Naive thymus-derived CD8-positive, alpha-beta T cell (primary cell): ENCODE measurements at regions not wholly inside any gene's neighbourhood (a gene's known extent, or its start where the extent isn't known, plus 50 kb on each side); places are given as distances from the start of the nearest gene placed in this dataset.
A peak's percentile ranks its signal among the peaks of the same experiment; 100 is the strongest.
"Not testable (repeated sequence)": the region's sequence is repeated elsewhere in the genome, so short reads cannot be mapped to it uniquely, and the experiment has no call there.

Experiments used
- ATAC-seq, 2 donors: fragments of 150-1000 bp; cut with Tn5 transposase in 1 of 2; sonication (Bioruptor Pico), chemical (Tn5 transposase) in 1 of 2; 1 replicate in 1 of 2; 2 replicates in 1 of 2; pipeline ENCODE4 v1.10.0; 2021; ENCODE audit warnings: mild to moderate bottlenecking in 2 of 2, moderate library complexity in 2 of 2
- POLR2A ChIA-PET: fragments of 350-600 bp; sonication (Branson Sonifier 250); formaldehyde crosslinking; loops from one replicate; lab custom pipeline; 2021; ENCODE audit warnings: antibody characterized with exemption; lab: Charles Lee
- DNase-seq, 10 donors: peaks; one replicate each; pipeline versions ENCODE4 v3.0.0 to v3.0.0-alpha.2; 2020 to 2022
- H3K27ac Mint-ChIP-seq, 10 donors: one replicate each; pipeline ENCODE4 v1.8.0; 2020 to 2022; ENCODE audit warnings: mild to moderate bottlenecking in 10 of 10, mixed read lengths in 10 of 10, moderate library complexity in 4 of 10, inconsistent platforms in 1 of 10
- H3K27me3 Mint-ChIP-seq, 5 donors: one replicate each; pipeline ENCODE4 v1.8.0; 2021 to 2022; ENCODE audit warnings: mixed read lengths in 5 of 5
- H3K36me3 Mint-ChIP-seq, 3 donors: one replicate each; pipeline ENCODE4 v1.8.0; 2020 to 2022; ENCODE audit warnings: mixed read lengths in 3 of 3, mild to moderate bottlenecking in 2 of 3, inconsistent platforms in 1 of 3
- H3K4me1 Mint-ChIP-seq, 4 donors: one replicate each; pipeline ENCODE4 v1.8.0; 2021 to 2022; ENCODE audit warnings: mixed read lengths in 4 of 4
- H3K4me3 Mint-ChIP-seq, 10 donors: one replicate each; pipeline ENCODE4 v1.8.0; 2020 to 2022; ENCODE audit warnings: mild to moderate bottlenecking in 10 of 10, mixed read lengths in 10 of 10, moderate library complexity in 6 of 10, inconsistent platforms in 1 of 10
- H3K9me3 Mint-ChIP-seq, 9 donors: one replicate each; pipeline ENCODE4 v1.8.0; 2020 to 2022; ENCODE audit warnings: mixed read lengths in 9 of 9, mild to moderate bottlenecking in 3 of 9, inconsistent platforms in 1 of 9, moderate library complexity in 1 of 9

DNA sequence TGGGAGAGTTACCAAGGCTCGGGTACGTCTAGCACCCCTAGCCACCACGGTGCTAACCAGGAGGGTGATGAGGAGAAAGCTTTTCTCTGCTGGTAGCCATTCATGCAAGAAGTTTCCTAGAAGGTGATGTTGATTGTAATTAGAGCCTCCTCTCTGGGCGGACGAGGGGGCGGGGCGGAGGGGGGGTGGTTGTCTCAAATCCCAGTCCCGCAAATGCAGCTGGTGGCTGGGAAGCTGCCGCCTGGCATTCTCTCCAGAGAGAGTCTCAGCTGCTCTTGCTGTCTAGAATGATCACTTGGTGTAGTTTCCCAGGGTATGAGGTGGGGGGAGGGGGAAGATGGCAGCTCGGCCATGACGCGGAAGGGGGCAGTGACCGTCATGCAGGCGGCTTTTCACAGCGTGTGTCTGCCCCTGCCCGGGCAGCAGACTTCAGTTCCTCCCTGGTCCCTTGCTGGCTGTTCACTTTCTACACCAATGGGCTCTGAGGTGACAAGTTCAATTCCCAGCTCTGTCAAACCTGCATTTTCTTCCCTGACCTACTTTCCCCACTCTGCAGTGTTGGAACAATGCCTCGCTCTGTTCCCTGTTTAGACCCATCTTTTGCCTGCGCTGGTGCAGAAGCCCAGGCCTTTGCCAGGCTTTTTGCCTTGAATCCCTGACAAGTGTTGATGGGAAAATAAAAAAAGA lies 61.5 kb upstream of the KLF7 start:
- no peaks in the 10 kb centered on the region for H3K9me3 Mint-ChIP-seq
- peak overlapping the region in 1 of 10 donors; percentile 65 for H3K4me3 Mint-ChIP-seq
- ATAC-seq (no peak), DNase-seq (no peak)
- peaks cover 0 to 2% (median 0%) of the 10 kb centered on the region in 5 donors for H3K27me3 Mint-ChIP-seq
- H3K27ac Mint-ChIP-seq = peak overlapping the region in 2 of 10 donors; percentile 69 to 78
- H3K4me1 Mint-ChIP-seq = peaks cover 40 to 56% (median 46%) of the 10 kb centered on the region in 4 donors
- H3K36me3 Mint-ChIP-seq = no peaks in the 10 kb centered on the region
- POLR2A ChIA-PET = no interaction called here

DNA sequence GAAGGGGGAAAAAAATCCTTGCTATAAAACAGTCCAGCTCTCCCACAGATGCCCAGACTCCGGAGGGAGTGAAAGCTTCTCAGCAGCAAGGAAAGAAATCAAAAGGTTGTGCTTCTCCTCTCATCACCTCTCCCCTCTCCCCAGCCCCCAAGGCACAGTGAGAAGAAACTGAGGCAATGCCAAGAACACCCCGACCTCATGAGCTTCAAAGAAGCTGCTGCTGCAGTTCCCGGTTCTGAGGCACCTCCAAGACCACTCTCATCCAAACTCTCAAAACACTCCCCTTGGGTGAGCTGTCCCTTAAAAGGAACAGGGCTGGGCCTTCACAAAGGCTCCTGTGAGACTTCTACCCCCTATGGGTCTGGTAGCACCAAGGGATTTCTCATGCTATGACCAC lies 62.0 kb upstream of the KLF7 start:
- POLR2A ChIA-PET = no interaction called here
- no peak for ATAC-seq
- Mint-ChIP-seq H3K27me3 (peaks cover 0 to 2% (median 0%) of the 10 kb centered on the region in 5 donors), H3K4me1 (peaks cover 40 to 56% (median 46%) of the 10 kb centered on the region in 4 donors), H3K4me3 (peak overlapping the region in 1 of 10 donors; percentile 11), H3K36me3 (no peaks in the 10 kb centered on the region), H3K9me3 (no peaks in the 10 kb centered on the region), H3K27ac (peak overlapping the region in 3 of 10 donors; percentile 14 to 45 (median 33))
- DNase-seq = no peak

DNA sequence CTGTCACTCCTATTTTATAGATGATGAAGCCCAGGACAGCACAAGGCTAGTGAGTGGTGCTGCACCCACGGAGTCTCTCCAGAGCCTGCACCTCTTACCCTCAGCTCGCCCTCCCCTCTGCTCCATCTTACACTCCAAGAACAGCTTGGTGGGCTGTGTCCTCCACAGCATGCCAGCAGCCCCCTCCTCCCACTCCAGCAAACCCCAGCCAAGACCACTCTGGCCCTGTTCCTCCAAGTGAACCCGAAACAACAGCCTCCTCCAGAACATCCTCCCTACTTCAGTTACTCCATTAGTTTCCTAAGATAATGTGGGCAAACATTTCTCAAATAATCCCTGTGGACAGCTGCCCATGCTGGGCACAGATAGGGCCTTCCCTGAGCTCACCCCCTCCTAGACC lies 62.7 kb upstream of the KLF7 start:
- H3K27me3 Mint-ChIP-seq = peaks cover 0 to 2% (median 0%) of the 10 kb centered on the region in 5 donors
- no peak for DNase-seq
- peaks cover 40 to 62% (median 47%) of the 10 kb centered on the region in 4 donors for H3K4me1 Mint-ChIP-seq
- peak overlapping the region in 1 of 10 donors; percentile 27 for H3K4me3 Mint-ChIP-seq
- ATAC-seq = no peak
- no peaks in the 10 kb centered on the region for H3K36me3 Mint-ChIP-seq
- POLR2A ChIA-PET = no interaction called here
- peak overlapping the region in 3 of 10 donors; percentile 37 to 63 (median 59) for H3K27ac Mint-ChIP-seq
- no peaks in the 10 kb centered on the region for H3K9me3 Mint-ChIP-seq

DNA sequence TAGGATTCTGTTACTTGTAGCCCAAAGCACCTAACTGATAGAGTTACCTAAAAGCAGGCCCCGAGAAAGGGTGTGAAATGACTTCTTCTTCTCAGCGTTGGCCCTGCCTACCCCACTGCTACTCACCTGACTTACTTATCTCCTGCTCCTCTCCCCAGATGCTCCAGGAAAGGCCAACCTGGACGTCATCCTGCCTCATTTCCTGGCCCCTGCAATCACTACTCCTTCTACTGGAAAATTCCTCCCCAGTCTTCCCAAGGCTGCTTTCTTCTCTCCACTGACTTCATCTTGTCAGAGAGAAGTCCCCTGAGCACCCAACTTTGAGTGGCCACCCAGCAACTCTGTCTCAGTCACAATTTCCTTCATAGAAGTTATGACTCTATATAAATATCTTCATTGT lies 63.4 kb upstream of the KLF7 start:
- H3K36me3 Mint-ChIP-seq = no peaks in the 10 kb centered on the region
- POLR2A ChIA-PET = no interaction called here
- ATAC-seq = no peak
- H3K27ac Mint-ChIP-seq = peak overlapping the region in 2 of 10 donors; percentile 9 to 60
- DNase-seq = no peak
- H3K27me3 Mint-ChIP-seq = peaks cover 0 to 2% (median 0%) of the 10 kb centered on the region in 5 donors
- H3K4me3 Mint-ChIP-seq = no peak overlapping the region
- peaks cover 43 to 67% (median 50%) of the 10 kb centered on the region in 4 donors for H3K4me1 Mint-ChIP-seq
- H3K9me3 Mint-ChIP-seq = no peaks in the 10 kb centered on the region

DNA sequence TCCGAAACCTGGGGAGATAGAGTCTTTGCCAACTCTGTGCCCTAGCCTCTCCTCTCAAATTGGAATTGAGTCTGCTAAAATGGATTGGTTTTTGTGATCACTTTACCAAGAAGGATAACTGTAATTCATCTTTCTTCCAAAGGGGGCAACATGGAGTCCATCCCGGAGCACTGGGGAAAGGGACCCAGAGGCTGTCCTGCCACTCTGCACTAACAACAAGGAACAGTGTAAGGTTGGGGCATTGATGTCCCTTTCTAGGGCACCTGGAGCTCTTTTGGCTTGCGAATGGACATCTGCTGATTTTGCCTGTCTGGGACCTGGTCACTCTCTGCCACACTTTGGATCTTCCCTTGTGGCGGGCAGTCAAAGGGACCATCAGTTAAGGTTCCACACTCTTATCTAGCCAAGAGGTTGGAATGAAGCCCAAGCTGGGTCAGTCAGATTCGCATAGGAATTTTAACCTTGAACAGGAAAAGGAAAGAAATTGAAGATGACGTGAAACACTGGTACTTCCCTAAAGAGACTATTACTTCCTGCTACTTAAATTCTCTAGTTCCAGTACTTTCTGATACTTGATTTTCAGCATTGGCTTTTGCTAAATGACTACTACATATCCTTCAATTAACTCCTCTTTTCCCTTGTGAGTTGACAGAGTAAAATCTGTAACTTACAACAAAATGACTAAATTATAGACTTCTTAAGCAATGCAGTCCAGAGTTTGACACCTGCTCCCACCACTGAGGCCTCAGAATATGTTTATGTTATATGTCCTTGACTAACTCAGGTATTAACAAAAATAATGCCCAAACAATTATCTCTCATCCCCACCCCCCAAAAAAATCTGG lies 64.7 kb upstream of the KLF7 start:
- Mint-ChIP-seq H3K4me1 (peaks cover 35 to 62% (median 44%) of the 10 kb centered on the region in 4 donors), H3K27ac (peak overlapping the region in 3 of 10 donors; percentile 19 to 56 (median 33)), H3K4me3 (peak overlapping the region in 4 of 10 donors; percentile 15 to 52 (median 30)), H3K27me3 (peaks cover 0 to 2% (median 0%) of the 10 kb centered on the region in 5 donors), H3K36me3 (no peaks in the 10 kb centered on the region), H3K9me3 (no peaks in the 10 kb centered on the region)
- DNase-seq (no peak), ATAC-seq (no peak)
- POLR2A ChIA-PET = no interaction called here

DNA sequence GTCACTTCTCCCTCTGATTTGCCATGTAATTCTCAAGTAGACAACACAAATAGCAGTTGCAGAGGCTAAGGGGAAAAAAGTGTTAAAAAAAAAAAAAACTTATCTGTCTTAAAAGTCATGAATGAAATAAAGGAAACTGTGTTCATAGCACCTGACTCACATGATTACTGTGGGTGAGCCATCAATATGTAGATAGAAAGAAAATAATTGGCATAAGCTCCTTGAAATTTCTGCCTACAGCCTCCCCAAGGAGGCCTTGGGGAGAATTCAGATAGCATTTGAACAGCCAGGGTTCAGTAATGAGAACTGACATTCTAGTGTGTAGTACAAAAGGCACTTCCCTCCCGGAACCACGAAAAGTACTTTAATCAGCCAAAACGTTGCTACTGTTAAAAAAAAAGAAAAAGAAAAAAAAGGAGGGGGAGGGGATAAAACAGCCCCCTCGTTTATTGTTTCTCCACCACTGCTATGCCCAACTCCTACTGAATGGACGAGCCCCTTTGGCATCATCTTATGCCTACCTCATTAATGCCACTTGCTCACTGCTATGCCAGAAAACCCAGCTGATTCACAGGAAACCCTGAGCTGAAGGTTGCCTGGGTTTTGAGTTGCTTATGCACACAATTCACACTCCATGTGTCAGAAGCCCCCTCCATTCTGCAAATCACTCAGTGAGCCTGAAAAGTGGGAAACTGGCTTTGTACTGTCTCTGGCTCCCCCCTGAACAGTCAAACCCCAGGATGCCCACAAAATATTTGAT lies 65.5 kb upstream of the KLF7 start:
- no peaks in the 10 kb centered on the region for H3K9me3 Mint-ChIP-seq
- H3K27me3 Mint-ChIP-seq = peaks cover 0 to 2% (median 0%) of the 10 kb centered on the region in 5 donors
- DNase-seq (no peak), ATAC-seq (peak; percentile 20 to 37)
- H3K27ac Mint-ChIP-seq = peak overlapping the region in 3 of 10 donors; percentile 37 to 50 (median 46)
- peak overlapping the region in 9 of 10 donors; percentile 15 to 68 (median 36) for H3K4me3 Mint-ChIP-seq
- H3K36me3 Mint-ChIP-seq = no peaks in the 10 kb centered on the region
- peaks cover 29 to 59% (median 40%) of the 10 kb centered on the region in 4 donors for H3K4me1 Mint-ChIP-seq
- POLR2A ChIA-PET = interaction anchor here (1.0 kb wide), 1 partner anchor 65 kb away, joined by 4 read pairs; the partner anchor contains the start of gene KLF7

DNA sequence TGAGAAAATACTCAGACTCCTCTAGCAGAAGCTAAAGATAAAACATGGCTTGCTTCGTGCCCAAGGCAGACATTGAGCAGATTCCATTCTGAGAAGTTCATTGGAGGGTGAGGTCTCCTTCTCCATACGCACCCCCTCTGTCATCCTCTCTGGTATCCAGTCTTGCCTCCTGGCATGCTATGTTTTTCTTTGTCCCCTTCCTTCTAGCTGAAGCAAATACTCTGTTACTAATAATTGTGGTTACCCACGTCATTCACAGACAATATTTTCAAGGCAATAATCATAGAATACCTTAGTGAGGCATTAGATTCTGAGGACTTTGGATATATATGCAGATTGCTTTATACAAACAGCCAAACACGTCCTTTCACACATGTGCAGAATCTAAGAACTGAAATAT lies 66.2 kb upstream of the KLF7 start:
- no peaks in the 10 kb centered on the region for H3K9me3 Mint-ChIP-seq

DNA sequence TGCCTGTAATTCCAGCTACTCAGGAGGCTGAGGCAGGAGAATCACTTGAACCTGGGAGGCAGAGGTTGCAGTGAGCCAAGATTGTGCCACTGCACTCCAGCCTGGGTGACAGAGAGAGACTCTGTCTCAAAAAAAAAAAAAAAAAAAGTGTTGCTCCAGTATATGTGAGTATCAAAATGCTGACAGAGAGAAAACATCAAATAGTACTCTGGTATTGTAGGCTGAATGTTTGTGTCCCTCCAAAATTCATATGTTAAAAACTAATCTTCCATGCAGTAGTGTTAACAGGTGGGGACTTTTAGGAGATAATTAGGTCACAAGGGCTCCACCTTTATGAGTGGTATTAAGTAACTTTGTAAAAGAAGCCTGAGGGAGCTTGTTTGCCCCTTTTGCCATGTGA lies 67.4 kb upstream of the KLF7 start:
- not testable (repeated sequence) for H3K27me3 Mint-ChIP-seq, H3K36me3 Mint-ChIP-seq, H3K4me3 Mint-ChIP-seq, H3K9me3 Mint-ChIP-seq, DNase-seq, ATAC-seq
- POLR2A ChIA-PET = interaction anchor here (0.6 kb wide), 2 partner anchors 67 to 101 kb away, joined by 3 read pairs; no protein-coding TSS in a partner anchor
- peak overlapping the region in 1 of 10 donors; percentile 54 for H3K27ac Mint-ChIP-seq
- peaks cover 25 to 50% (median 36%) of the 10 kb centered on the region in 4 donors for H3K4me1 Mint-ChIP-seq

More for the DNA sequence above, 66.2 kb upstream of the KLF7 start:
- Mint-ChIP-seq H3K27me3 (peaks cover 0 to 2% (median 0%) of the 10 kb centered on the region in 5 donors), H3K27ac (peak overlapping the region in 1 of 10 donors; percentile 56), H3K4me3 (peak overlapping the region in 2 of 10 donors; percentile 36 to 67), H3K36me3 (no peaks in the 10 kb centered on the region), H3K4me1 (peaks cover 24 to 52% (median 34%) of the 10 kb centered on the region in 4 donors)
- POLR2A ChIA-PET = interaction anchor here (1.0 kb wide), 1 partner anchor 66 kb away, joined by 4 read pairs; the partner anchor contains the start of gene KLF7
- ATAC-seq = no peak
- no peak for DNase-seq

DNA sequence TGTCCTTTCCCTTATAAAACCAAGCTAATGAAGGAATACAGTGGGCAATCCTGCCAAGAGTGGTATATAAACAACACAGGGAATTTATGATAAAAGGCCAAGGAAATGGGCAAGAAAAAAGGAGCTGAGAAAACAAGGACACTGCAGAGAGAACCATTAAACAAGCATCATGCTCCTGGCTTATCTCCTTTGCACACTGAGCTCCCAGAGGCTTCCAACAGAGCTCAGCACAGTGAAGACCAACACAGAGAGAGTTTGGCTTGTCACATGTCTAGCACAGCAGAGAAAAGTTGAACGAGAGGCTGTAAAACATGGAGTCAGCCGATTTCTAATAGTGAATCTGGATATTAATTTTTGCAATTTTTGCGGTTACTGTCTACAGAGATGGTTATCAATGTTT lies 68.0 kb upstream of the KLF7 start:
- DNase-seq = no peak
- Mint-ChIP-seq H3K9me3 (no peaks in the 10 kb centered on the region), H3K27ac (peak overlapping the region in 1 of 10 donors; percentile 54), H3K36me3 (no peaks in the 10 kb centered on the region), H3K4me1 (peaks cover 25 to 50% (median 38%) of the 10 kb centered on the region in 4 donors), H3K4me3 (peak overlapping the region in 1 of 10 donors; percentile 31), H3K27me3 (no peaks in the 10 kb centered on the region)
- POLR2A ChIA-PET = no interaction called here
- ATAC-seq = no peak

DNA sequence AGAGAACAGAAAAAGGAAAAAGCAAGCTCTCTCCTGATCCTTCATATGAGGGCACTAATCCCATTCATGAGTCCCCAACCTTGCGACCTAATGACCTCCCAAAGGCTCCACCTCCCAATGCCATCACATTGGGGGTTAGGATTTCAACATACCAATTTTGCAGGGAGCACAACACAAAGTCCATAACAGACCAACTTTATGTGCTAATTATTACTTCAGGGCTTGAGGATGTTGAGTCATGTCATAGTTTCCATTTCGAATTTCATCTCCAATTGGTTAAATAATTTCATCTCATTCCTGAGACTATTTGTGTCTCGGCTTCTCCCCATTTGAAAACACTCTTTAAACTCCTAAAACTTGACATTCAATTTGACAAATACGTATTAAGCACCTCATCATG lies 69.9 kb upstream of the KLF7 start:
- Mint-ChIP-seq H3K27ac (peak overlapping the region in 2 of 10 donors; percentile 36 to 67), H3K4me1 (peaks cover 21 to 40% (median 37%) of the 10 kb centered on the region in 4 donors), H3K9me3 (no peaks in the 10 kb centered on the region), H3K4me3 (peak overlapping the region in 2 of 10 donors; percentile 7 to 60), H3K36me3 (no peaks in the 10 kb centered on the region), H3K27me3 (no peaks in the 10 kb centered on the region)
- DNase-seq (no peak), ATAC-seq (no peak)
- POLR2A ChIA-PET = interaction anchor here (0.7 kb wide), 1 partner anchor 10 kb away, joined by 3 read pairs; no protein-coding TSS in a partner anchor

DNA sequence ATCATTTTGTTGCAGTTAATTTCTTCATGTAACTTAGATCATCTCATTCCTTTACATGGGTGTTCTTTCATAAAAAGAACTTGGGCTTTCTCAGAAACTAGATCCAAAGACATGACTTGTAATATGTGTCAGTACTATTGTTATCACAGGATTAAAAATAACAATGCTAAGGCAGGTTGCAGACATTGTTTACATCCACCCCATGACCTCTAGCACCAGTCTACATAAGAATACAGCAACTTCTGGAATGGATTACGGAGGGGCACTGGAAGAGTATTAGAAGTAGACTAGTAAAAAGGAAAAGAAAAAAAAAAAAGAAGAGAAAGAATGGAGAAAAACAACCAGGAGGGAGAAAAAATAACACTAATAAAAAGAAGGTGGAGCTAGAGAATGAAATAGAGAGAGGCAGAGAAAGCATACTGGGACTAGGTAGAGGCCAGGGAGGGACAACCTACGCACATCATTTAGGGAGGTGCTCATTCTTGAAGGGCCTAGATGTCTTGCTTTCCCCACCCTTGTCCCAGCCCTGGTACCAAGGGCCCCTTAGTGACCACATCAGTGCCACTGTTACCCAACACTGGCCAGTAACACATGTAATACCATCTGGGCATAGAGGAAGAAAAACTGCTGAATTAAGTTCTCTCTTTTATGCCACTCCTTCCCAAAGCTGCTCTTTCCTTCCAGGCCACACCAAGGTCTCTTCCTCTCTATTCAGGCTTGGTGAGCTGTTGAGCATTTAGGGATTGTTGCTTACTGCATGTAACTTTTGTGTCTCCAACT lies 70.6 kb upstream of the KLF7 start:
- DNase-seq = no peak
- no peaks in the 10 kb centered on the region for H3K9me3 Mint-ChIP-seq
- H3K36me3 Mint-ChIP-seq = no peaks in the 10 kb centered on the region
- ATAC-seq = no peak
- H3K4me3 Mint-ChIP-seq = no peak overlapping the region
- peak overlapping the region in 1 of 10 donors; percentile 79 for H3K27ac Mint-ChIP-seq
- H3K27me3 Mint-ChIP-seq = no peaks in the 10 kb centered on the region
- H3K4me1 Mint-ChIP-seq = peaks cover 14 to 33% (median 30%) of the 10 kb centered on the region in 4 donors
- POLR2A ChIA-PET = interaction anchor here (0.6 kb wide), 1 partner anchor 853 kb away, joined by 3 read pairs; no protein-coding TSS in a partner anchor
